HepG2 (cell line): ENCODE measurements at regions not wholly inside any gene's neighbourhood (a gene's known extent, or its start where the extent isn't known, plus 50 kb on each side); places are given as distances from the start of the nearest gene placed in this dataset.

Experiments used
- ATAC-seq: fragments of 200-7000 bp; cut with Tn5 transposase; 3 replicates; pipeline ENCODE4 v1.9.1; 2020; ENCODE audit warnings: mild to moderate bottlenecking, moderate library complexity
- BruUV-seq: library from RNA; stranded (reverse); fragments of 400-500 nt; replicated peaks from 2 replicates; lab custom pipeline; 2021; lab: Mats Ljungman, UMichigan
- CTCF ChIA-PET: fragments of 300-600 bp; formaldehyde crosslinking; extraction: SDS; loops from one replicate; lab custom pipeline; 2021; ENCODE audit warnings: low total read pairs, inconsistent platforms, low intra/inter-chr PET ratio; lab: Yijun Ruan, JAX
- POLR2A ChIA-PET: fragments of 350-600 bp; sonication (Branson Sonifier 250); formaldehyde crosslinking; loops from one replicate; lab custom pipeline; 2020; ENCODE audit warnings: antibody characterized with exemption, inconsistent platforms; lab: Yijun Ruan, JAX
- DNase-seq: peaks from one replicate; pipeline ENCODE4 v3.0.0-alpha.2; 2015; ENCODE audit warnings: low spot score
- FAIRE-seq: peaks from 3 replicates; lab custom pipeline; 2011; peaks lifted over from hg19 to GRCh38; lab: Jason Lieb, UNC
- H2AFZ ChIP-seq: one replicate; pipeline ENCODE4 v1.6.1; 2011; ENCODE audit warnings: low read length, inconsistent platforms
- H3K27ac ChIP-seq: fragments of 300-600 bp; 3 replicates; pipeline ENCODE4 v1.8.0; 2011; ENCODE audit warnings: mixed run types, mild to moderate bottlenecking, mixed read lengths, low read length, inconsistent platforms; ENCODE audit not compliant: insufficient read depth; ENCODE audit errors: extremely low read length
- H3K27me3 ChIP-seq, 2 experiments: fragments of 200-600 bp in 1 of 2; 2 replicates in 1 of 2; 3 replicates in 1 of 2; pipeline versions ENCODE4 v1.6.0 to v1.8.0; 2011; ENCODE audit warnings: low read length in 2 of 2, mild to moderate bottlenecking in 2 of 2, moderate library complexity in 2 of 2, inconsistent platforms in 1 of 2; ENCODE audit not compliant: insufficient read depth in 2 of 2, control insufficient read depth in 1 of 2
- H3K36me3 ChIP-seq, 2 experiments: fragments of 200-600 bp in 1 of 2; replicated peaks in 1 of 2; 2 replicates in 1 of 2; 3 replicates in 1 of 2; pipeline versions ENCODE4 v1.5.1 to v1.8.0; 2011; ENCODE audit warnings: low read length in 2 of 2, inconsistent platforms in 1 of 2; ENCODE audit not compliant: insufficient read depth in 2 of 2, control insufficient read depth in 1 of 2
- H3K4me1 ChIP-seq: 2 replicates; pipeline ENCODE4 v1.5.1; 2012; ENCODE audit warnings: low read length, inconsistent platforms; ENCODE audit not compliant: insufficient read depth
- H3K4me2 ChIP-seq: 2 replicates; pipeline ENCODE4 v1.6.0; 2011; ENCODE audit warnings: low read depth, low read length, inconsistent platforms
- H3K4me3 ChIP-seq, 3 experiments: fragments of 200-600 bp in 1 of 3; sonication (generic), shearing (Covaris generic) in 1 of 3; replicated peaks in 1 of 3; 2 replicates each; pipeline ENCODE4 v1.5.1; 2011 to 2016; ENCODE audit warnings: low read length in 3 of 3, inconsistent platforms in 2 of 3, low read depth in 2 of 3, mild to moderate bottlenecking in 2 of 3, control low read depth in 1 of 3, mixed read lengths in 1 of 3; ENCODE audit not compliant: insufficient read depth in 1 of 3
- H3K79me2 ChIP-seq: one replicate; pipeline ENCODE4 v1.6.1; 2011; ENCODE audit warnings: low read length, inconsistent platforms; ENCODE audit not compliant: insufficient read depth
- H3K9ac ChIP-seq: 2 replicates; pipeline ENCODE4 v1.6.0; 2011; ENCODE audit warnings: mild to moderate bottlenecking, low read depth, low read length, inconsistent platforms; ENCODE audit not compliant: insufficient read depth
- H3K9me3 ChIP-seq: 2 replicates; pipeline ENCODE4 v1.5.1; 2012; ENCODE audit warnings: mild to moderate bottlenecking, low read length
- H4K20me1 ChIP-seq: 2 replicates; pipeline ENCODE4 v1.6.0; 2011; ENCODE audit warnings: inconsistent platforms, mild to moderate bottlenecking, low read length, moderate library complexity; ENCODE audit not compliant: insufficient read depth
- GTF3A ChIP-seq: sonication (generic); formaldehyde crosslinking; conservative IDR thresholded peaks from 2 replicates; pipeline ENCODE4 v1.4.0; 2020; ENCODE audit warnings: mild to moderate bottlenecking, missing genetic modification reagents
- IRF2 ChIP-seq: IDR thresholded peaks from 2 replicates; pipeline ENCODE4 v1.6.1; 2018; ENCODE audit warnings: missing genetic modification reagents, missing compliant biosample characterization
- JUN ChIP-seq: sonication (generic); formaldehyde crosslinking; IDR thresholded peaks from 2 replicates; pipeline ENCODE4 v1.4.0; 2020; ENCODE audit warnings: mild to moderate bottlenecking, missing genetic modification reagents
- MTA3 ChIP-seq: sonication (generic); formaldehyde crosslinking; IDR thresholded peaks from 2 replicates; pipeline ENCODE4 v1.4.0; 2020; ENCODE audit warnings: missing genetic modification reagents
- NFE2L1 ChIP-seq: sonication (generic); formaldehyde crosslinking; IDR thresholded peaks from 2 replicates; pipeline ENCODE4 v1.4.0; 2020; ENCODE audit warnings: missing genetic modification reagents, mild to moderate bottlenecking, borderline replicate concordance
- TCF12 ChIP-seq, 2 experiments: fragments of 450-650 bp in 1 of 2; sonication (generic) in 1 of 2; formaldehyde crosslinking in 1 of 2; IDR thresholded peaks; 2 replicates each; pipeline versions ENCODE4 v1.6.1 to v1.8.0; 2017 to 2022; ENCODE audit warnings: antibody characterized with exemption in 1 of 2, mild to moderate bottlenecking in 1 of 2, missing genetic modification reagents in 1 of 2, moderate library complexity in 1 of 2
- ZFP1 ChIP-seq: IDR thresholded peaks from 2 replicates; pipeline ENCODE4 v1.6.1; 2016
- ZFP37 ChIP-seq: sonication (generic); formaldehyde crosslinking; IDR thresholded peaks from 2 replicates; pipeline ENCODE4 v1.4.0; 2020; ENCODE audit warnings: missing genetic modification reagents, borderline replicate concordance
- ZNF501 ChIP-seq: sonication (generic); formaldehyde crosslinking; IDR thresholded peaks from 2 replicates; pipeline ENCODE4 v1.5.1; 2020; ENCODE audit warnings: mild to moderate bottlenecking, moderate library complexity, missing genetic modification reagents
- WGBS: methylation state at CpG from one replicate; pipeline ENCODE4 v1.1.6; 2017; ENCODE audit warnings: low lambda C conversion rate; 5-methylcytosine and 5-hydroxymethylcytosine counted together
- in situ Hi-C: cut with HindIII; loops from 2 replicates; pipeline ENCODE4 v1.10.0; 2017; ENCODE audit warnings: low pct_unique_long_range_greater_than_20kb; ENCODE audit not compliant: extremely low pct_ligation_motif_present
- intact Hi-C: fragments of 100-400 bp; cut with micrococcal nuclease; formaldehyde crosslinking; loops from one replicate; pipeline ENCODE4 v1.10.0; 2022; ENCODE audit not compliant: unreplicated experiment
- TF ChIP-seq, protein P1 (sequence below): IDR thresholded peaks from 2 replicates; pipeline ENCODE4 v1.6.1; 2016; ENCODE audit warnings: low read depth
- TF ChIP-seq, protein P2 (sequence below): IDR thresholded peaks from 2 replicates; pipeline ENCODE4 v1.6.1; 2018; ENCODE audit warnings: missing genetic modification reagents
- TF ChIP-seq, protein P3 (sequence below): IDR thresholded peaks from 2 replicates; pipeline ENCODE4 v1.6.1; 2018; ENCODE audit warnings: missing genetic modification reagents, mild to moderate bottlenecking, missing compliant biosample characterization

DNA sequence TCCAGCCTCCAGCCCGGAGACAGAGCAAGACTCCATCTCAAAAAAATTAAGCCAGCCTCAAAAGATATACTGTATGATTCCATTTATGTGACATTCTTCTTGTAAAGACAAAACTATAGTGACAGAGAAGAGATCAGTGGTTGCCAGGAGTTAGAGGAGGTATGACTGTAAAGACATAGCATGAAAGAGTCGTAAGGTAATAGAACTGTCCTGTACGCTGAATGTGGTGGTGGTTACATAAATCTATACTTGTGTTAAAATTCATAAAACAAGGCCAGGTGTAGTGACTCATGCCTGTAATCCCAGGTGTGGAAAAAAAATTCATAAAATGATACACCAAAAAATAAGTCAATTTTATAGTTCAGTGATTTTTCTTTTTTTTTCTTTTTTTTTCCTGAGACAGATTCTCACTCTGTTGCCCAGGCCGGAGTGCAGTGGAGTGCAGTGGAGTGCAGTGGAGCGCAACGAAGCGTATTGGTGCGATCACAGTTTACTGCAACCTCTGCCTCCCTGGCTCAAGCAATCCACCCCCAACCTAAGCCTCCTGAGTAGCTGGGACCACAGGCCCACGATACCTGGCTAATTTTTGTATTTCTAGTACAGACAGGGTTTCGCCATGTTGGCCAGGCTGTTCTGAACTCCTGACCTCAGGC lies 84.9 kb upstream of the CXADR start:
- BruUV-seq: no TSS peak
- CTCF ChIA-PET: no interaction called here
- intact Hi-C loops: no loop called here
- DNase-seq (no peak), FAIRE-seq (no peak)
- H3K9ac ChIP-seq: no peak overlapping the region
- 80% methylated on average over 10 of the region's 10 CpGs for WGBS
- no peak overlapping the region for H3K27ac ChIP-seq
- no peak overlapping the region for H3K4me3 ChIP-seq
- H4K20me1 ChIP-seq: no peaks in the 10 kb centered on the region
- TF ChIP-seq, protein P1, sequence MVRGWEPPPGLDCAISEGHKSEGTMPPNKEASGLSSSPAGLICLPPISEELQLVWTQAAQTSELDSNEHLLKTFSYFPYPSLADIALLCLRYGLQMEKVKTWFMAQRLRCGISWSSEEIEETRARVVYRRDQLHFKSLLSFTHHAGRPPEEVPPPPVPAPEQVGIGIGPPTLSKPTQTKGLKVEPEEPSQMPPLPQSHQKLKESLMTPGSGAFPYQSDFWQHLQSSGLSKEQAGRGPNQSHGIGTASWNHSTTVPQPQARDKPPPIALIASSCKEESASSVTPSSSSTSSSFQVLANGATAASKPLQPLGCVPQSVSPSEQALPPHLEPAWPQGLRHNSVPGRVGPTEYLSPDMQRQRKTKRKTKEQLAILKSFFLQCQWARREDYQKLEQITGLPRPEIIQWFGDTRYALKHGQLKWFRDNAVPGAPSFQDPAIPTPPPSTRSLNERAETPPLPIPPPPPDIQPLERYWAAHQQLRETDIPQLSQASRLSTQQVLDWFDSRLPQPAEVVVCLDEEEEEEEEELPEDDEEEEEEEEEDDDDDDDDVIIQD (CRISPR knock-in tag): no peak
- TF ChIP-seq ZFP1 (CRISPR knock-in tag) (no peak), NFE2L1 (no peak), GTF3A (no peak), MTA3 (CRISPR knock-in tag) (no peak), IRF2 (CRISPR knock-in tag) (no peak), ZNF501 (no peak), ZFP37 (no peak), TCF12 (IDR thresholded peaks at IDR 0.05) (no peak), TCF12 (CRISPR knock-in tag; IDR thresholded peaks at IDR 0.05) (no peak), JUN (no peak)
- TF ChIP-seq, protein P2, sequence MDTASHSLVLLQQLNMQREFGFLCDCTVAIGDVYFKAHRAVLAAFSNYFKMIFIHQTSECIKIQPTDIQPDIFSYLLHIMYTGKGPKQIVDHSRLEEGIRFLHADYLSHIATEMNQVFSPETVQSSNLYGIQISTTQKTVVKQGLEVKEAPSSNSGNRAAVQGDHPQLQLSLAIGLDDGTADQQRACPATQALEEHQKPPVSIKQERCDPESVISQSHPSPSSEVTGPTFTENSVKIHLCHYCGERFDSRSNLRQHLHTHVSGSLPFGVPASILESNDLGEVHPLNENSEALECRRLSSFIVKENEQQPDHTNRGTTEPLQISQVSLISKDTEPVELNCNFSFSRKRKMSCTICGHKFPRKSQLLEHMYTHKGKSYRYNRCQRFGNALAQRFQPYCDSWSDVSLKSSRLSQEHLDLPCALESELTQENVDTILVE (CRISPR knock-in tag): no peak
- TF ChIP-seq, protein P3, sequence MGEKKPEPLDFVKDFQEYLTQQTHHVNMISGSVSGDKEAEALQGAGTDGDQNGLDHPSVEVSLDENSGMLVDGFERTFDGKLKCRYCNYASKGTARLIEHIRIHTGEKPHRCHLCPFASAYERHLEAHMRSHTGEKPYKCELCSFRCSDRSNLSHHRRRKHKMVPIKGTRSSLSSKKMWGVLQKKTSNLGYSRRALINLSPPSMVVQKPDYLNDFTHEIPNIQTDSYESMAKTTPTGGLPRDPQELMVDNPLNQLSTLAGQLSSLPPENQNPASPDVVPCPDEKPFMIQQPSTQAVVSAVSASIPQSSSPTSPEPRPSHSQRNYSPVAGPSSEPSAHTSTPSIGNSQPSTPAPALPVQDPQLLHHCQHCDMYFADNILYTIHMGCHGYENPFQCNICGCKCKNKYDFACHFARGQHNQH: no peak
- TF ChIP-seq, all 625 proteins: peak for 0
- Histone ChIP-seq H3K36me3 (no peaks in the 10 kb centered on the region), H3K9me3 (no peaks in the 10 kb centered on the region), H3K79me2 (no peaks in the 10 kb centered on the region), H3K4me1 (no peaks in the 10 kb centered on the region), H3K27me3 (no peaks in the 10 kb centered on the region), H3K4me2 (no peak overlapping the region), H2AFZ (no peak overlapping the region)
- in situ Hi-C loops: no loop called here
- ATAC-seq: no peak
- POLR2A ChIA-PET: no interaction called here
